Esophagus squamous epithelium (tissue), 5 donors: ENCODE measurements at regions not wholly inside any gene's neighbourhood (a gene's known extent, or its start where the extent isn't known, plus 50 kb on each side); places are given as distances from the start of the nearest gene placed in this dataset.

Source experiments
- DNase-seq: peaks from one replicate; lab custom pipeline; 2025; lab: John Stamatoyannopoulos, UW
- H3K27ac ChIP-seq, 4 donors: fragments of 200-600 bp; sonication (generic); one replicate each; pipeline ENCODE4 v1.5.1; 2016 to 2019; ENCODE audit warnings: mild to moderate bottlenecking in 1 of 4
- H3K27me3 ChIP-seq, 4 donors: fragments of 200-600 bp; sonication (generic); 1 replicate in 3 of 4; 2 replicates in 1 of 4; pipeline versions ENCODE4 v1.5.1 to v1.6.0; 2017 to 2021; ENCODE audit warnings: antibody characterized with exemption in 1 of 4
- H3K36me3 ChIP-seq, 3 donors: fragments of 200-600 bp; sonication (generic); one replicate each; pipeline ENCODE4 v1.5.1; 2016 to 2019
- H3K4me1 ChIP-seq, 3 donors: fragments of 200-600 bp; sonication (generic); one replicate each; pipeline ENCODE4 v1.5.1; 2017 to 2019
- H3K4me3 ChIP-seq, 4 donors: fragments of 200-600 bp; sonication (generic); 1 replicate in 3 of 4; 2 replicates in 1 of 4; pipeline ENCODE4 v1.5.1; 2016 to 2019; ENCODE audit warnings: mild to moderate bottlenecking in 2 of 4, moderate library complexity in 1 of 4
- H3K9me3 ChIP-seq, 3 donors: fragments of 200-600 bp; sonication (generic); one replicate each; pipeline ENCODE4 v1.5.1; 2016 to 2019
- POLR2A ChIP-seq, 4 donors: fragments of 450-650 bp; IDR thresholded peaks; one replicate each; pipeline ENCODE4 v1.6.1; 2017; ENCODE audit warnings: antibody characterized with exemption in 4 of 4, mild to moderate bottlenecking in 4 of 4, moderate library complexity in 3 of 4
- WGBS, 2 donors: methylation state at CpG; one replicate each; pipeline ENCODE4 v1.1.5; 2018; 5-methylcytosine and 5-hydroxymethylcytosine counted together
- intact Hi-C: fragments of 100-400 bp; cut with DNase I; formaldehyde crosslinking; loops from one replicate; pipeline ENCODE4 v1.15.0; 2022
- TF ChIP-seq, protein P1 (sequence below), 6 experiments: fragments of 450-650 bp in 4 of 6; fragments of 200-600 bp in 2 of 6; sonication (generic) in 2 of 6; IDR thresholded peaks; one replicate each; pipeline ENCODE4 v1.5.1; 2016 to 2019; ENCODE audit warnings: antibody characterized with exemption in 6 of 6, mild to moderate bottlenecking in 4 of 6, moderate library complexity in 4 of 6
- donor health status: DM: yes; HTN: yes; CAD: no.

- Histone ChIP-seq H3K4me1 (no peaks in the 10 kb centered on the region), H3K9me3 (no peaks in the 10 kb centered on the region), H3K27me3 (no peaks in the 10 kb centered on the region), H3K27ac (no peak overlapping the region), H3K36me3 (no peaks in the 10 kb centered on the region), H3K4me3 (no peak overlapping the region)
- no peak for DNase-seq
- intact Hi-C loops: no loop called here
- TF ChIP-seq, protein P1, sequence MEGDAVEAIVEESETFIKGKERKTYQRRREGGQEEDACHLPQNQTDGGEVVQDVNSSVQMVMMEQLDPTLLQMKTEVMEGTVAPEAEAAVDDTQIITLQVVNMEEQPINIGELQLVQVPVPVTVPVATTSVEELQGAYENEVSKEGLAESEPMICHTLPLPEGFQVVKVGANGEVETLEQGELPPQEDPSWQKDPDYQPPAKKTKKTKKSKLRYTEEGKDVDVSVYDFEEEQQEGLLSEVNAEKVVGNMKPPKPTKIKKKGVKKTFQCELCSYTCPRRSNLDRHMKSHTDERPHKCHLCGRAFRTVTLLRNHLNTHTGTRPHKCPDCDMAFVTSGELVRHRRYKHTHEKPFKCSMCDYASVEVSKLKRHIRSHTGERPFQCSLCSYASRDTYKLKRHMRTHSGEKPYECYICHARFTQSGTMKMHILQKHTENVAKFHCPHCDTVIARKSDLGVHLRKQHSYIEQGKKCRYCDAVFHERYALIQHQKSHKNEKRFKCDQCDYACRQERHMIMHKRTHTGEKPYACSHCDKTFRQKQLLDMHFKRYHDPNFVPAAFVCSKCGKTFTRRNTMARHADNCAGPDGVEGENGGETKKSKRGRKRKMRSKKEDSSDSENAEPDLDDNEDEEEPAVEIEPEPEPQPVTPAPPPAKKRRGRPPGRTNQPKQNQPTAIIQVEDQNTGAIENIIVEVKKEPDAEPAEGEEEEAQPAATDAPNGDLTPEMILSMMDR (IDR thresholded peaks at IDR 0.05): no peak
- TF ChIP-seq POLR2A (IDR thresholded peaks at IDR 0.05): no peak
Observed at GRCh38 chr7:81449105-81449504, 320.7 kb downstream of the HGF start.

DNA sequence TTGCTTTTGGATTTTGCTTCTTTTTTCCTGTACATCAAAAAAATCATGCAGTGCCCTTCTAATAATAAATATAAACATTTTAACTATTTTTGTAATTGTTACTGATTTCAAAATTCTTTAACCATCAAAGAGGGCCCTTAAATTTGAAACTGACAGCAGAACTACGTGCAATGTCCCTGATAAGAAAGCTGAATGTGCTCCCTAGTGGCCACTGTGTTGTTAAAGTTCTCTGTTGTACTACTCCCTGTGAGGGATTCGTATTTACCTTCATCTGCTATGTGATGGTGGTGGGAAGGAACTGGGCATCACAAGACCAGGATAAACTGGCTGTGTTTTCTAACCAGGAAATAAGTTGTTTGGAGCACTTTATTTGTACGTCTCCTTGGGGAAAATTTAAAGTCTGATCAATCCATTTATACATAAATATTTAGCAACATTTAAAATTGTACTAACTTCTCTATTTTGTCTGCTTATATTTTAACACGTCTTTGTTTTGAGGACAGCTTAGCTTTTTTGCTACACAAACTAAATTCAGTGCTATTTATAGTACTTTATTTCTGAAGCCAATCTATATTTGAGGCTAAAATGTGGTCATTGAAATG lies 322.4 kb downstream of the HGF start:
- H3K27ac ChIP-seq: no peak overlapping the region
- H3K9me3 ChIP-seq: no peaks in the 10 kb centered on the region
- DNase-seq: no peak
- H3K27me3 ChIP-seq: no peaks in the 10 kb centered on the region
- no peaks in the 10 kb centered on the region for H3K4me1 ChIP-seq
- no peak for TF ChIP-seq POLR2A (IDR thresholded peaks at IDR 0.05)
- TF ChIP-seq, protein P1 (IDR thresholded peaks at IDR 0.05): peak in 5 of 6 experiments; percentile 36 to 57 (median 42)
- WGBS, 2 donors: 23 to 31% methylated on average over 4 of the region's 4 CpGs
- intact Hi-C loops: no loop called here
- no peak overlapping the region for H3K4me3 ChIP-seq
- H3K36me3 ChIP-seq: no peaks in the 10 kb centered on the region

GRCh38 chr7:81446212-81446611 lies 323.6 kb downstream of the HGF start:
- WGBS, 2 donors: 78 to 96% methylated on average over 1 of the region's 1 CpG
- H3K4me1 ChIP-seq: no peaks in the 10 kb centered on the region
- no peaks in the 10 kb centered on the region for H3K9me3 ChIP-seq
- no peak for DNase-seq
- H3K27me3 ChIP-seq: no peaks in the 10 kb centered on the region
- H3K27ac ChIP-seq: no peak overlapping the region
- no peak overlapping the region for H3K4me3 ChIP-seq
- H3K36me3 ChIP-seq: no peaks in the 10 kb centered on the region
- TF ChIP-seq, protein P1 (IDR thresholded peaks at IDR 0.05): no peak
- TF ChIP-seq POLR2A (IDR thresholded peaks at IDR 0.05): no peak
- intact Hi-C loops: no loop called here

- Histone ChIP-seq H3K27ac (no peak overlapping the region), H3K4me1 (no peaks in the 10 kb centered on the region), H3K9me3 (no peaks in the 10 kb centered on the region), H3K36me3 (no peaks in the 10 kb centered on the region), H3K4me3 (no peak overlapping the region), H3K27me3 (no peaks in the 10 kb centered on the region)
- intact Hi-C loops: no loop called here
- DNase-seq: no peak
- WGBS, 2 donors: 92 to 97% methylated on average over 1 of the region's 1 CpG
- TF ChIP-seq, protein P1 (IDR thresholded peaks at IDR 0.05): no peak
- no peak for TF ChIP-seq POLR2A (IDR thresholded peaks at IDR 0.05)
Observed at GRCh38 chr7:81445462-81445861, 324.4 kb downstream of the HGF start.

GRCh38 chr7:81441750-81442149 lies 328.1 kb downstream of the HGF start:
- no peaks in the 10 kb centered on the region for H3K4me1 ChIP-seq
- intact Hi-C loops: no loop called here
- TF ChIP-seq POLR2A (IDR thresholded peaks at IDR 0.05): no peak
- TF ChIP-seq, protein P1 (IDR thresholded peaks at IDR 0.05): no peak
- no peaks in the 10 kb centered on the region for H3K27me3 ChIP-seq
- no peaks in the 10 kb centered on the region for H3K9me3 ChIP-seq
- no peak overlapping the region for H3K4me3 ChIP-seq
- no peak overlapping the region for H3K27ac ChIP-seq
- no peaks in the 10 kb centered on the region for H3K36me3 ChIP-seq
- WGBS, 2 donors: 67 to 68% methylated on average over 1 of the region's 1 CpG
- DNase-seq: no peak
